T47D (cell line): ENCODE measurements at regions not wholly inside any gene's neighbourhood (a gene's known extent, or its start where the extent isn't known, plus 50 kb on each side); places are given as distances from the start of the nearest gene placed in this dataset.
"Not testable (repeated sequence)": the region's sequence is repeated elsewhere in the genome, so short reads cannot be mapped to it uniquely, and the experiment has no call there.

Experiments
- DNase-seq, 2 experiments: peaks; one replicate each; pipeline versions ENCODE4 v3.0.0 to v3.0.0-alpha.2; 2011 to 2012; ENCODE audit warnings: low read depth in 1 of 2, low spot score in 1 of 2
- JUND ChIP-seq: IDR thresholded peaks from 2 replicates; pipeline ENCODE4 v1.6.1; 2012; ENCODE audit warnings: low read depth
- in situ Hi-C: cut with HindIII; loops from 2 replicates; pipeline ENCODE4 v1.10.0; 2016; ENCODE audit warnings: low sequenced_read_pairs, low pct_unique_long_range_greater_than_20kb

- DNase-seq, result no peak
- TF ChIP-seq JUND, result no peak
- in situ Hi-C loops, result no loop called here
Observed at GRCh38 chr4:3877236-3877635, 111.1 kb downstream of the ADRA2C start.

GRCh38 chr4:3877868-3878267 lies 111.7 kb downstream of the ADRA2C start:
- in situ Hi-C loops, result no loop called here

GRCh38 chr4:3878678-3879077 lies 112.5 kb downstream of the ADRA2C start:
- no peak for DNase-seq
- in situ Hi-C loops, result no loop called here
- no peak for TF ChIP-seq JUND

More at GRCh38 chr4:3877868-3878267, 111.7 kb downstream of the ADRA2C start:
- TF ChIP-seq JUND, result no peak
- DNase-seq, result no peak

- in situ Hi-C loops, result no loop called here
- no peak for TF ChIP-seq JUND
- no peak for DNase-seq
Observed at GRCh38 chr4:3879681-3880614, 113.8 kb downstream of the ADRA2C start.

- in situ Hi-C loops, result no loop called here
- peak; percentile 78 to 83 for DNase-seq
- no peak for TF ChIP-seq JUND
Observed at GRCh38 chr4:3880615-3881120, 114.5 kb downstream of the ADRA2C start.

GRCh38 chr4:3882316-3882885 lies 116.2 kb downstream of the ADRA2C start:
- in situ Hi-C loops, DNase-seq: not testable (repeated sequence)

GRCh38 chr4:3884261-3884660 lies 118.1 kb downstream of the ADRA2C start:
- DNase-seq, in situ Hi-C loops: not testable (repeated sequence)

- in situ Hi-C loops, result not testable (repeated sequence)
- peak in 1 of 2 experiments; percentile 49 for DNase-seq
Observed at GRCh38 chr4:3893590-3893989, 127.4 kb downstream of the ADRA2C start.

- in situ Hi-C loops, DNase-seq: not testable (repeated sequence)
Observed at GRCh38 chr4:3894086-3894959, 128.1 kb downstream of the ADRA2C start.

- in situ Hi-C loops, result no loop called here
- TF ChIP-seq JUND, result no peak
Observed at GRCh38 chr4:3896441-3896840, 130.3 kb downstream of the ADRA2C start.

GRCh38 chr4:3896871-3897578 lies 130.8 kb downstream of the ADRA2C start:
- DNase-seq, in situ Hi-C loops: not testable (repeated sequence)

More at GRCh38 chr4:3896441-3896840, 130.3 kb downstream of the ADRA2C start:
- DNase-seq, result no peak

GRCh38 chr4:3898098-3898497 lies 131.9 kb downstream of the ADRA2C start:
- TF ChIP-seq JUND, result no peak
- in situ Hi-C loops, result no loop called here
- no peak for DNase-seq

- in situ Hi-C loops, DNase-seq: not testable (repeated sequence)
Observed at GRCh38 chr4:3898928-3899327, 132.7 kb downstream of the ADRA2C start.

GRCh38 chr4:3904264-3904955 lies 138.2 kb downstream of the ADRA2C start:
- in situ Hi-C loops, DNase-seq: not testable (repeated sequence)

GRCh38 chr4:3909616-3910015 lies 143.4 kb downstream of the ADRA2C start:
- DNase-seq, in situ Hi-C loops: not testable (repeated sequence)
